ENCODE measurements at regions not wholly inside any gene's neighbourhood (a gene's known extent, or its start where the extent isn't known, plus 50 kb on each side); places are given as distances from the start of the nearest gene placed in this dataset.

DNA sequence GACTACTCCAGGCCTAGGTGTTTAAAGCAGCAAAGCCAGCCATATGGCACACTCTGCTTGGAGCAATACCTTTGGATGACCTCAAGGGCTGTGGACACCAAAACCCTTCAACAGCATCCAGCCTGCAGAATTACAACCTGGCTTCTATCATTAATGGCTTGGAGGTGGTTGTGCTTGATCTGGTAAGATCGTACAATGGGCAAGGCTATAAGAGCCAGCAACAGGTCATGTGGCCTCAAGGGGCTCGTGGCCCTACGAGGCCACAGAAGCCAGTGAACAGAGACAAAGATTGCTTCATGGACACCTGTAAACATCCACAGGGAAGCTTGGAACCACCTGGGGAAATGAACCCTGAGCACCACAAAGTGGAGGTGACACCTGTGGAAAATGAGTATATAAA lies 657.3 kb downstream of the BCL11B start:
- DNase-seq = no peak

DNA sequence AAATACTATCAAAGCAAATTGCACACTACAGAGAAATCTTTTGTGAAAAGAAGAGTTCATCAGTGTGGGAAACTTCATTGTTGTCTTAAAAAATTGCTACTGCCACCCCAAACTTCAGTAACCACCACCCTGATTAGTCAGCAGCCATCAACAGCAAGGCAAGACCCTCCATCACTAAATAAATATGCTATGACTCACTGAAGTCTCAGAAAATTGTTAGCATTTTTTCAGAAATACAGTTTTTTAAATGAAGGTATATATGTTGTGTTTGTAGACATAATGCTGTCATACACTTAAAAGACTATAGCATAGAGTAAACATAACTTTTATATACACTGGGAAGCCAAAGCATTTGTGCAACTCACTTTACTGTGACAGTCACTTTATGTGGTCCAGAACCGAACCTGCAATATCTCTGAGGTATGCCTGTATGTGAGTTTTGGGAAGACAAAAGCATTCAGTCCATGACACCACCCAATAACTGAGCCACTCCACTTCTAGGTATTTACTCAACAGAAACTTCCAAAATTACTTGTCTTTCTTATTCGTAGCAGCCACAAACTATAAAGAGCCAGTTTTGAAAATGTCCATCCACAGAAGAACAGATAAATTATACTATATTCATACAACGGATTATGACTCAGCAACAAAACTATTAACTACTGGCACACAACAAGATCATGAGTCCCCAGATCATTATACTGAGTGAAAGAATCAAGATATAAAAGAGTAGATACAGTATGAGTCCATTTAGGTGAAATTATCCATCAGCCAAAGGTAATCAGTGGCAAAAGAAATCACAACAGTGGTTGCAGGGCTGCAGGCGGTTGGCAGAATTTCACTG lies 649.6 kb downstream of the BCL11B start:
- DNase-seq = no peak

GRCh38 chr14:98623788-98624415 lies 648.1 kb downstream of the BCL11B start:
- no peak for DNase-seq

GRCh38 chr14:98633380-98633779 lies 638.6 kb downstream of the BCL11B start:
- DNase-seq = no peak

- no peak for DNase-seq
These were observed 637.8 kb downstream of the BCL11B start for GRCh38 chr14:98634043-98634820.

DNA sequence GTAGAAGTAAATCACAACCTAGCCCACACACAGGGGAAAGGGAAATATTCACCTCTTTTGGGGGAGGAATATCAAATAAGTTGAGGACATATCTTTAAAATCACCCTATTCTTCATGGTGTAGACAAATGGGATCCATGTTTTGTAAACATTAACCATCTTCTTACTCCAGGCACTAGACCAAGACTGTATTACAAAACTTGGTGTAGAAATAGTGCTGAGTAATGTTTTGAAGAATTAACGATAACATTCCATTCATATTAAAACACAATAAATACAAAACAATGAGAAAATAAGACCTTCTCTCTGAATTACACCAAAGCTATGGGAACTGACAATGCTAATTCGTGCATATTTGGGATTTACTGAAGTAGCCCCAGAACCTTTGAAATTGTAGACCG lies 633.6 kb downstream of the BCL11B start:
- no peak for DNase-seq

- no peak for DNase-seq
These were observed 624.2 kb downstream of the BCL11B start for GRCh38 chr14:98647754-98648153.

GRCh38 chr14:98651037-98651436 lies 621.0 kb downstream of the BCL11B start:
- no peak for DNase-seq

DNA sequence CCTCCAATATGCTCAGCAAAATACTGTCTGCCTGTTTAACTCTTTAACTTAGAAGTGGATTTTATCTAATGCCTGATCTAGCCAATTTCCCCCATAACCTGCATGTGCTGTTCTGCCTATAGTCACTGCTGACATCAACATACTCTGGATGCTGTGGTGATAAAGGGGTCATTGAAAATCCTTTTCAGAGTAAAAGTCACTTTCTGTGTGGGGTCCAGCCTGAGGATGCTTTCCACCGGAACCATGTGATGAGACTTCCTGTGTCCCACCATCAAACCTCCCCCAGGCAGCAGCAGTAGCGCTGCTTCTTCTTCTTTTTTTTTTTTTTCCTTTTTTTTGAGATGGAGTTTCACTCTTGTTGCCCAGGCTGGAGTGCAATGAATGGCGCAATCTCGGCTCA lies 607.0 kb downstream of the BCL11B start:
- no peak for DNase-seq

- no peak for DNase-seq
These were observed 605.5 kb downstream of the BCL11B start for GRCh38 chr14:98666545-98666944.

- DNase-seq = no peak
These were observed 590.0 kb downstream of the BCL11B start for GRCh38 chr14:98682033-98682432.

DNA sequence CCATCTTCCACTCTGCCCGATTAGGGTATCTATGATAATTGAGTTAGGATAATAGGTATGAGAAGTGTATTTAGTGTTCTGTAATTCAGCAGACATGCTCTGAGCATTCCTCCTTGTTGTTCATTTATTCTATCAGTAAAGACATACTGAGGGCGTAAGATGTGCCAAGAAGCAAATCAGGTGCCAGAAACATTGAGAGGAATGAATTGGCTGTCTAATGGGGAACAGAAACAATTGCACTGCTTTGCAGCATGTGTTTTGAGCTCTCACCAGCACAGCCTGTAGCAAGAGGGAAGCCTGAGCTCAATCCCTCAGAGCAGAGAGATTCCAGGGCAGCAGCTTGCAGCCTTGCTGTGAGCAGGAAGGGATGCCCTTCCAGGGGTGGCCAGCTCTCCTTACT lies 589.3 kb downstream of the BCL11B start:
- no peak for DNase-seq

GRCh38 chr14:98684468-98684867 lies 587.5 kb downstream of the BCL11B start:
- no peak for DNase-seq

GRCh38 chr14:98685725-98686124 lies 586.3 kb downstream of the BCL11B start:
- DNase-seq = no peak

DNA sequence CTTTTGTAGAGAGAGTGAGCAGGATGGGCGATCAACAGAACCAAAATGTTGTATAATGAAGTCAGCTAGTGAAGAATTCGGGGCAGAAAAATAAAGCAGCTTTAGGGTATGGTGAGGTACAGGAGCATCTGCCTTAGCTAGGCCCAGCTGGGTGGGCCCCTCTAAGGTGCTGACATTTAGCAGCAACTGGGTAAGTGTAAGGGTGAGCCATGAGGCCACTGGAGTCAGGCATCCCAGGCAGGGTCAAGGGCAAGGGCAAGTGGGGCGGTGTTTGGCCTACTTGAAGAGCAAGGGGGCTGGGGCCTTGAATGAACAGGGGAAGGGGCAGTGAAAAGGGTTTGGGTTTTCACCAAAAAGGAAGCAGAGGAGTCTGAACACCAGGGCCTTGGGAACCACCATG lies 583.6 kb downstream of the BCL11B start:
- no peak for DNase-seq

DNA sequence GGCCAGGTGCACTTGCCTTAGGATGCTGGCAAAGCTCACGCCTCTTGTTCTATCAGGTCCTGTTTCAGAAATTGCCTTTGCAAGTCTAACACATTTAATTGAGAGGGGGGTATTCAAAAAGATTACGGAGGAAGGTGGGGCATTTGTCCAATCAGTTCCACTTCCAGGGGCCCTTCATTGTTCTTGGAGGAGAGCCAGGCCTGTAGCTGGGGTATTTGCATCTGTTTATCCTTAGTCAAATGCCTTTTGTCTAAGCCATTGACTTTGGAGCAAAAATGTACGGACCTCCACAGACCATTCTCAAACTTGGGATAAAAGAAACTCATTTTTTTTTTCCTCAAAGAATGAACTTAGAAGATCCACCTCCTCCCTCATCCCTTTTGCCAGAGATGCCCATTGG lies 582.0 kb downstream of the BCL11B start:
- no peak for DNase-seq

GRCh38 chr14:98692832-98693231 lies 579.2 kb downstream of the BCL11B start:
- no peak for DNase-seq

DNA sequence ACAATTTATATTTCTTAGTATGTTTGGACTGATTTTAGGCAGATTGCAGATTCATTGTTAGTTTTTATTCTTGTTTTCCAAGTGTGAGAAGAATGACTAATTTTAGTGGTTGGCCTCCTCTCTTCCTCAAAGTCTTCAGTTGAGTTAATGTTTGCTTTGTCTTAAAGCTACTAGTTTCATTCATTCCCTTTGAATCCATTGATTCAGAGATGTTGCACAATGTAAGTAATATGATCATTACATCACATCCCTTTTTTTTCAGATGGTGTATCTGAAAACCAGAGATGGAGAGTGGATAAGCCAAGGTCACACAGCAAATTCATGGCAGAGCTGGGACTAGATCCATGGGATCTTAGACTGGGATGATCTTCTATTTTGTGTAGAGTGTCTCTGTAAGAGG lies 577.5 kb downstream of the BCL11B start:
- no peak for DNase-seq

- DNase-seq = no peak
These were observed 576.2 kb downstream of the BCL11B start for GRCh38 chr14:98695809-98696208.

- no peak for DNase-seq
These were observed 573.7 kb downstream of the BCL11B start for GRCh38 chr14:98698341-98698740.

- no peak for DNase-seq
These were observed 571.2 kb downstream of the BCL11B start for GRCh38 chr14:98700748-98701147.

GRCh38 chr14:98701377-98701776 lies 570.6 kb downstream of the BCL11B start:
- no peak for DNase-seq

DNA sequence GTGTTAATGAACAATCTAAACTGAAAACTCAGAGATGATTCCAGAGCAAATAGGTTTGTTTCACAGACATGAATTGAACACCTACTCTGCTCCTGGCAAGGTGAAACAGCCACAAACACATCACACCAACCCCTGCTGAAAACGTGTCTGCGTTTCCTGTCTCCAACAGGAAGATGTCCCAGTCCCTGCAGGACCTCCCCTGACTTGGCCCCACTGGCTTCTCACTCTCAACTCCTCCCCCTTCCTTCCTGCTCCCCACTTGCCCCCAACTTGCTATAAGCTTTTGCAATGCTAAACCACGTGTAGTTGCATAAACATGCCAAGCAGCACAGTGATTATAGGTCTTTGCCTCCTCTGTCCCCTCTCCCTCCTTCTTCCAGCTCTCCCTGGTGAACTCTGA lies 567.6 kb downstream of the BCL11B start:
- DNase-seq = no peak

GRCh38 chr14:98705871-98706300 lies 566.1 kb downstream of the BCL11B start:
- no peak for DNase-seq
